H1 (cell line): ENCODE measurements at regions not wholly inside any gene's neighbourhood (a gene's known extent, or its start where the extent isn't known, plus 50 kb on each side); places are given as distances from the start of the nearest gene placed in this dataset.

Experiments used
- BACH1 ChIP-seq: IDR thresholded peaks from 2 replicates; pipeline ENCODE4 v1.6.1; 2012; ENCODE audit warnings: low read length, improper control_type of control experiment
- HDAC6 ChIP-seq: IDR thresholded peaks from one replicate; pipeline ENCODE4 v1.7.1; 2012; ENCODE audit warnings: low read depth, mild to moderate bottlenecking, inconsistent platforms, low read length, moderate library complexity
- KDM1A ChIP-seq: fragments of 200-600, 300-600 bp; sonication (generic); IDR thresholded peaks from 2 replicates; pipeline ENCODE4 v1.7.1; 2016; ENCODE audit warnings: mild to moderate bottlenecking, low read length, borderline replicate concordance
- NRF1 ChIP-seq: IDR thresholded peaks from 2 replicates; pipeline ENCODE4 v1.6.1; 2011; ENCODE audit warnings: mild to moderate bottlenecking, low read depth, low read length, improper control_type of control experiment
- POLR2A ChIP-seq, 2 experiments: IDR thresholded peaks; 1 replicate in 1 of 2; 2 replicates in 1 of 2; pipeline ENCODE4 v1.6.1; 2011; ENCODE audit warnings: low read depth in 2 of 2, low read length in 2 of 2, mild to moderate bottlenecking in 2 of 2; ENCODE audit errors: control extremely low read depth in 1 of 2
- POLR2AphosphoS5 ChIP-seq: IDR thresholded peaks from 2 replicates; pipeline ENCODE4 v1.6.1; 2011; ENCODE audit warnings: low read depth, low read length
- TAF1 ChIP-seq: IDR thresholded peaks from 2 replicates; pipeline ENCODE4 v1.6.1; 2011; ENCODE audit warnings: mild to moderate bottlenecking, low read depth, low read length
- TCF12 ChIP-seq: IDR thresholded peaks from 2 replicates; pipeline ENCODE4 v1.6.1; 2011; ENCODE audit warnings: low read depth, mild to moderate bottlenecking, low read length
- TEAD4 ChIP-seq: IDR thresholded peaks from 2 replicates; pipeline ENCODE4 v1.6.1; 2012; ENCODE audit warnings: low read depth, low read length, inconsistent platforms, mixed read lengths
- YY1 ChIP-seq: IDR thresholded peaks from 2 replicates; pipeline ENCODE4 v1.6.1; 2011; ENCODE audit warnings: low read depth, mild to moderate bottlenecking, low read length
- TF ChIP-seq, protein P1 (sequence below), 3 experiments: IDR thresholded peaks; 1 replicate in 2 of 3; 2 replicates in 1 of 3; pipeline versions ENCODE4 v1.5.1 to v1.6.1; 2011; ENCODE audit warnings: low read length in 3 of 3, mild to moderate bottlenecking in 3 of 3, inconsistent platforms in 2 of 3, low read depth in 1 of 3, moderate library complexity in 1 of 3; ENCODE audit not compliant: insufficient read depth in 1 of 3; ENCODE audit errors: control extremely low read depth in 1 of 3

DNA sequence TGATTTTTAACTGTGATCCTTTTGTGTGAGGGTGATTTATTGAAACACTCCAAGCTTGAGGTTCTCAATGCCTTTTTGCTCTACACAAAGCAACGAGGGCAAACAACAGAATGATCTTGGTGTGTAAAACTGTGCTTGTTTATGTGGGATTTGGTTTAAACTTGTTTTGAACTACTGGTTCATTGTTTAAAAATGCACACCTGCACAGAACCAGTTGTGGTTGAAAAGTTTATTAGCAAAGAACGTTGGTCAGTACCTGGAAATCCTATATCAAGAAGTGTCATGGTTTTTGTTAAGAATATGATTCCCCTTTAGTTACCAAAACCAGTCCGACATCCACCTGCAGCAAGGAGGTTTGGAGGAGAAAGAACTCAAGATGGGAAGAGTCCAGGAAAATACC lies 239.4 kb downstream of the WNT5A start:
- no peak for TF ChIP-seq POLR2A (IDR thresholded peaks at IDR 0.05; ENCODE audit: control extremely low read depth in 1 of 2, low read depth in 2 of 2, low read length in 2 of 2)
- TF ChIP-seq KDM1A = no peak
- no peak for TF ChIP-seq TEAD4
- TF ChIP-seq NRF1 = no peak
- no peak for TF ChIP-seq YY1
- TF ChIP-seq BACH1 = no peak
- TF ChIP-seq, protein P1, sequence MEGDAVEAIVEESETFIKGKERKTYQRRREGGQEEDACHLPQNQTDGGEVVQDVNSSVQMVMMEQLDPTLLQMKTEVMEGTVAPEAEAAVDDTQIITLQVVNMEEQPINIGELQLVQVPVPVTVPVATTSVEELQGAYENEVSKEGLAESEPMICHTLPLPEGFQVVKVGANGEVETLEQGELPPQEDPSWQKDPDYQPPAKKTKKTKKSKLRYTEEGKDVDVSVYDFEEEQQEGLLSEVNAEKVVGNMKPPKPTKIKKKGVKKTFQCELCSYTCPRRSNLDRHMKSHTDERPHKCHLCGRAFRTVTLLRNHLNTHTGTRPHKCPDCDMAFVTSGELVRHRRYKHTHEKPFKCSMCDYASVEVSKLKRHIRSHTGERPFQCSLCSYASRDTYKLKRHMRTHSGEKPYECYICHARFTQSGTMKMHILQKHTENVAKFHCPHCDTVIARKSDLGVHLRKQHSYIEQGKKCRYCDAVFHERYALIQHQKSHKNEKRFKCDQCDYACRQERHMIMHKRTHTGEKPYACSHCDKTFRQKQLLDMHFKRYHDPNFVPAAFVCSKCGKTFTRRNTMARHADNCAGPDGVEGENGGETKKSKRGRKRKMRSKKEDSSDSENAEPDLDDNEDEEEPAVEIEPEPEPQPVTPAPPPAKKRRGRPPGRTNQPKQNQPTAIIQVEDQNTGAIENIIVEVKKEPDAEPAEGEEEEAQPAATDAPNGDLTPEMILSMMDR (IDR thresholded peaks at IDR 0.05; ENCODE audit: control extremely low read depth in 1 of 3, insufficient read depth in 1 of 3, low read depth in 1 of 3, low read length in 3 of 3) = no peak
- no peak for TF ChIP-seq TAF1
- TF ChIP-seq POLR2AphosphoS5 = no peak
- TF ChIP-seq HDAC6 = no peak
- no peak for TF ChIP-seq TCF12
